ENCODE measurements at regions not wholly inside any gene's neighbourhood (a gene's known extent, or its start where the extent isn't known, plus 50 kb on each side); places are given as distances from the start of the nearest gene placed in this dataset.

DNA sequence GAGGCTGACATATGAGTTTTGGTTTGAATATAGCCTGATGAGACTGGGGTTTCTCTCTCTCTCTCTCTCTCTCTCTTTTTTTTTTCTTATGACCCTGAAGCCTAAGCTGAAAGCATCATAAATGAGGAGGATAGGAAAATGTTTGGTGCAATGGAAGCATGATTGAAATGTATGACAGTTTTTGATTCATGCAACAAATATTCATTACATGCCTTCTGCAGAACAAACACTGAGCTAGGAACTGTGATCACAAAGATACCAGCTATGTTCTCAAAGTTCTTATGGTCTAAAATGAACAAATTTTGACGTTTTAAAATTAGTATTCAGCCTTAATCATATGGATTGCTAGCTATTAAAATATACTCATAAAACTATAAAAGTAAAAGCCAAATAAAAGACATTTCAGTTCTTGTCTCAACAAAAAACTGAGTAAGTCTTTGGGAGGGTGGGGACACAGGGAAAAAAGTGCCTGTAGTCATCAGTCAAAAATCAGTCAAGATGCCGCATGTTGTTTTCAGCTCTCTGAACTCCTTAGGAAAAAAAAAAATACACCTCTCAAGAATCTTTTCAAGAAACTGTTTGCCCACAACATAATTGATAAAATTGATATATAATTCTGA, 57.2 kb downstream of the NKX6-1 start:
- H3K79me2 ChIP-seq (ENCODE audit: low read depth), result no peaks in the 10 kb centered on the region
- intact Hi-C loops (cut with micrococcal nuclease; ENCODE audit: unreplicated experiment), result no loop called here
- no peaks in the 10 kb centered on the region for H3K27me3 ChIP-seq (ENCODE audit: insufficient read depth, low read depth)
- H3K9me2 ChIP-seq (ENCODE audit: insufficient read depth), result no peaks in the 10 kb centered on the region
- H3K4me2 ChIP-seq, result no peak overlapping the region
- POLR2A ChIA-PET (ENCODE audit: unreplicated experiment), result interaction anchor here (0.6 kb wide), 1 partner anchor 14 kb away, joined by 3 read pairs; no protein-coding TSS in a partner anchor
- BruUV-seq (replicated peaks), result no TSS peak
- H3K9me3 ChIP-seq (ENCODE audit: insufficient read depth, low read depth), result no peaks in the 10 kb centered on the region
- no peak for DNase-seq
- no peaks in the 10 kb centered on the region for H3K4me1 ChIP-seq (replicated peaks; ENCODE audit: insufficient read depth)
- H3K4me3 ChIP-seq, result no peak overlapping the region
- H3F3A ChIP-seq (ENCODE audit: insufficient read depth, low read depth), result no peaks in the 10 kb centered on the region
- no peak overlapping the region for H2AFZ ChIP-seq
- TF ChIP-seq EZH2 (IDR thresholded peaks at IDR 0.05; ENCODE audit: low read depth), result no peak
- no peak for TF ChIP-seq CTCF (conservative IDR thresholded peaks at IDR 0.05)
- no peaks in the 10 kb centered on the region for H4K20me1 ChIP-seq (ENCODE audit: insufficient read depth)
- H3K36me3 ChIP-seq (ENCODE audit: low read depth), result no peaks in the 10 kb centered on the region
- H3K27ac ChIP-seq, result no peak overlapping the region
- CTCF ChIA-PET, result no interaction called here

DNA sequence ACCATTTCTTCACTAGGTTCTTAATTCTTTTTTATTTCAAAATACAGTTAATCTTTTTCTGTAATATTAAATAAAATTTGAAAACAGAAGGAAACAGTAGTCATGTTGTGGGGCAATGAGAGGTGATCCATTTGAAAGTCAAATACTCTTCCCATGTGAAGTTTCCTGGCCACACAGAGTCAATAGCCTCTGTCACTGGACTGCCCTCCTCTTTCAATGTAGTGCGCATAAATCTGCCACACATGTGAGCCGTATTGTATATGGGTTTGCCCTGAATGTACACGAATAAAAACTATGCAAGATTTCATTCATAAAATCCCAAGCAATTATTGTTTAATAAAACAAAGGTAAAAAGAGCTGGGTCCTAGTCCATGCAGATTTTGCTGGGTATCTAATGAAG, 59.1 kb downstream of the NKX6-1 start:
- H4K20me1 ChIP-seq (ENCODE audit: insufficient read depth), result no peaks in the 10 kb centered on the region
- no peaks in the 10 kb centered on the region for H3K36me3 ChIP-seq (ENCODE audit: low read depth)
- no peaks in the 10 kb centered on the region for H3K4me1 ChIP-seq (replicated peaks; ENCODE audit: insufficient read depth)
- H3K9me3 ChIP-seq (ENCODE audit: insufficient read depth, low read depth), result no peaks in the 10 kb centered on the region
- TF ChIP-seq EZH2 (IDR thresholded peaks at IDR 0.05; ENCODE audit: low read depth), result no peak
- no peak for TF ChIP-seq CTCF (conservative IDR thresholded peaks at IDR 0.05)
- ChIA-PET POLR2A (ENCODE audit: unreplicated experiment) (no interaction called here), CTCF (no interaction called here)
- H3K27me3 ChIP-seq (ENCODE audit: insufficient read depth, low read depth), result no peaks in the 10 kb centered on the region
- BruUV-seq (replicated peaks), result no TSS peak
- no peaks in the 10 kb centered on the region for H3K79me2 ChIP-seq (ENCODE audit: low read depth)
- no peak overlapping the region for H2AFZ ChIP-seq
- H3F3A ChIP-seq (ENCODE audit: insufficient read depth, low read depth), result no peaks in the 10 kb centered on the region
- no peak for DNase-seq
- intact Hi-C loops (cut with micrococcal nuclease; ENCODE audit: unreplicated experiment), result no loop called here
- no peak overlapping the region for H3K27ac ChIP-seq
- H3K4me2 ChIP-seq, result no peak overlapping the region
- no peak overlapping the region for H3K4me3 ChIP-seq
- no peaks in the 10 kb centered on the region for H3K9me2 ChIP-seq (ENCODE audit: insufficient read depth)

DNA sequence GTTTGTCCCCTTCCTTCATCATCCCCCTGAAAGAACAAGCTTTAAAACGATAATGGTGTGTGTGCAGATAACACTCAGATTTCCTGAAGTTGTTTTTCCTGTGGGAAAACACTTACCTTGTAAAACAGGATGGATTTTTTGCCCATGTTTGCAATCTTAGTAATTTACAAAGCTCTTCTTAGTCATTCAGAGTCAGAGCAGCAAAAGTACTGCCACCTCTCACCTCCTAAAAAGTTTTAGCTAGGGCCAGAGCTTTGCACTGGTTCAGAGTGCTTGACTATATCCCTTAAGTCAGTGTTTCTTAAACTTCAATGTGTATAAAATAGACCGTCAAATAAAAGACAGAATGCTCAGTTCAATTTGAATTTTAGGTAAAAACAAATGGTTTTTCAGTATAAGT, 62.3 kb downstream of the NKX6-1 start:
- ChIA-PET CTCF (no interaction called here), POLR2A (ENCODE audit: unreplicated experiment) (no interaction called here)
- Histone ChIP-seq H3K4me1 (replicated peaks; ENCODE audit: insufficient read depth) (no peaks in the 10 kb centered on the region), H3K4me2 (no peak overlapping the region), H3K36me3 (ENCODE audit: low read depth) (no peaks in the 10 kb centered on the region), H3K9me2 (ENCODE audit: insufficient read depth) (no peaks in the 10 kb centered on the region), H3K9me3 (ENCODE audit: insufficient read depth, low read depth) (no peaks in the 10 kb centered on the region), H3K27me3 (ENCODE audit: insufficient read depth, low read depth) (no peaks in the 10 kb centered on the region), H4K20me1 (ENCODE audit: insufficient read depth) (no peaks in the 10 kb centered on the region), H3F3A (ENCODE audit: insufficient read depth, low read depth) (no peaks in the 10 kb centered on the region), H3K27ac (no peak overlapping the region), H3K4me3 (no peak overlapping the region), H3K79me2 (ENCODE audit: low read depth) (no peaks in the 10 kb centered on the region), H2AFZ (no peak overlapping the region)
- BruUV-seq (replicated peaks), result no TSS peak
- DNase-seq, result no peak
- TF ChIP-seq CTCF (conservative IDR thresholded peaks at IDR 0.05) (no peak), EZH2 (IDR thresholded peaks at IDR 0.05; ENCODE audit: low read depth) (no peak)
- intact Hi-C loops (cut with micrococcal nuclease; ENCODE audit: unreplicated experiment), result no loop called here
